Keratinocyte (primary cell): ENCODE measurements at regions not wholly inside any gene's neighbourhood (a gene's known extent, or its start where the extent isn't known, plus 50 kb on each side); places are given as distances from the start of the nearest gene placed in this dataset.

ENCODE experiments used
- DNase-seq: peaks from one replicate; pipeline ENCODE4 v3.0.0-alpha.2; 2011; ENCODE audit warnings: low read depth, missing footprints, low spot score
- FAIRE-seq: peaks from 2 replicates; lab custom pipeline; 2011; peaks lifted over from hg19 to GRCh38; lab: Jason Lieb, UNC
- H2AFZ ChIP-seq: 2 replicates; pipeline ENCODE4 v1.6.0; 2012; ENCODE audit warnings: low read length, control low read depth, inconsistent platforms; ENCODE audit not compliant: control insufficient read depth
- H3K27ac ChIP-seq: 2 replicates; pipeline ENCODE4 v1.5.1; 2011; ENCODE audit warnings: low read length; ENCODE audit not compliant: control insufficient read depth, insufficient read depth
- H3K27me3 ChIP-seq: 3 replicates; pipeline ENCODE4 v1.6.0; 2011; ENCODE audit warnings: low read length; ENCODE audit not compliant: control insufficient read depth, insufficient read depth; ENCODE audit errors: extremely low read depth
- H3K36me3 ChIP-seq, 2 experiments: 2 replicates in 1 of 2; 3 replicates in 1 of 2; pipeline ENCODE4 v1.5.1; 2011; ENCODE audit warnings: low read length in 2 of 2, mild to moderate bottlenecking in 1 of 2; ENCODE audit not compliant: control insufficient read depth in 2 of 2, insufficient read depth in 2 of 2; ENCODE audit errors: extremely low read depth in 1 of 2
- H3K4me1 ChIP-seq: 3 replicates; pipeline ENCODE4 v1.5.1; 2011; ENCODE audit warnings: low read length; ENCODE audit not compliant: control insufficient read depth, insufficient read depth; ENCODE audit errors: extremely low read depth
- H3K4me2 ChIP-seq: 3 replicates; pipeline ENCODE4 v1.6.0; 2011; ENCODE audit warnings: low read depth, low read length; ENCODE audit not compliant: control insufficient read depth, insufficient read depth; ENCODE audit errors: extremely low read depth
- H3K4me3 ChIP-seq, 3 experiments: fragments of 200-600 bp in 1 of 3; sonication (generic) in 1 of 3; 2 replicates in 2 of 3; 3 replicates in 1 of 3; pipeline ENCODE4 v1.5.1; 2011 to 2016; ENCODE audit warnings: low read length in 3 of 3, mild to moderate bottlenecking in 3 of 3, control low read depth in 2 of 3, inconsistent platforms in 1 of 3, low read depth in 1 of 3, mixed read lengths in 1 of 3, mixed run types in 1 of 3, moderate library complexity in 1 of 3; ENCODE audit not compliant: control insufficient read depth in 2 of 3, insufficient read depth in 2 of 3; ENCODE audit errors: extremely low read depth in 1 of 3
- H3K79me2 ChIP-seq: 2 replicates; pipeline ENCODE4 v1.6.0; 2012; ENCODE audit warnings: low read length; ENCODE audit not compliant: control insufficient read depth, insufficient read depth
- H3K9ac ChIP-seq: 3 replicates; pipeline ENCODE4 v1.6.0; 2011; ENCODE audit warnings: low read length; ENCODE audit not compliant: control insufficient read depth, insufficient read depth; ENCODE audit errors: extremely low read depth
- H3K9me1 ChIP-seq: 3 replicates; pipeline ENCODE4 v1.6.0; 2011; ENCODE audit warnings: low read length; ENCODE audit not compliant: control insufficient read depth, insufficient read depth; ENCODE audit errors: extremely low read depth
- H3K9me3 ChIP-seq: 2 replicates; pipeline ENCODE4 v1.5.1; 2012; ENCODE audit warnings: low read depth, low read length; ENCODE audit not compliant: control insufficient read depth
- H4K20me1 ChIP-seq: 3 replicates; pipeline ENCODE4 v1.6.0; 2011; ENCODE audit warnings: low read length; ENCODE audit not compliant: control insufficient read depth, insufficient read depth; ENCODE audit errors: extremely low read depth
- CTCF ChIP-seq, 3 experiments: IDR thresholded peaks in 1 of 3; conservative IDR thresholded peaks in 1 of 3; optimal IDR thresholded peaks in 1 of 3; 2 replicates in 2 of 3; 3 replicates in 1 of 3; pipeline versions ENCODE3 to v1.5.1; 2011; ENCODE audit warnings: low read length in 3 of 3, mild to moderate bottlenecking in 3 of 3, moderate library complexity in 2 of 3, control low read depth in 1 of 3, inconsistent platforms in 1 of 3; ENCODE audit not compliant: insufficient read depth in 2 of 3; ENCODE audit errors: extremely low read depth in 1 of 3
- EZH2 ChIP-seq: IDR thresholded peaks from one replicate; pipeline ENCODE4 v1.6.1; 2012; ENCODE audit warnings: inconsistent platforms, mild to moderate bottlenecking, low read length, moderate library complexity
- dilution Hi-C: fragments of 300-500 bp; cut with MboI; formaldehyde crosslinking; loops from one replicate; pipeline ENCODE4 v1.7.0; 2020; ENCODE audit warnings: low sequenced_read_pairs; ENCODE audit not compliant: extremely low pct_ligation_motif_present

DNA sequence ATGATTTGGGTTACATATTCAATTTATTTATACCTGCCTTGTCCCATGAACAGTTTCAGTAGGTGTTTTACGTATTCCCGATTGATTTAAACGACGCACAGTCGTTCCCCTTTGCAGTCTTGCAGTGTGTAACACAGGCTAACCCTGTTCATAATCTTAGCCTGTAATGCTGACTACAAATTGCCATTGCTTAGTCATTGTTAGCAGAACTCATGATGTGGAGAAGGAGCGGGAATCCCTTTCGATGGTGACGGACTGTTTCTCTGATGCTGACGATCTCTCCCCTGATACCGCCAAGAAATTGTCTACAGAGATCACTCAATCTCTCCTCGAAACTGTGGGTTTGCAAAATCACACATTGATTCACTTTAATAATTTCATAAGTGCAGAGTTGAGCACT lies 93.2 kb downstream of the MRPL36 start:
- H3K4me1 ChIP-seq, result no peaks in the 10 kb centered on the region
- no peaks in the 10 kb centered on the region for H3K79me2 ChIP-seq
- TF ChIP-seq CTCF (optimal IDR thresholded peaks at IDR 0.05 in 1 of 3, IDR thresholded peaks at IDR 0.05 in 1 of 3, conservative IDR thresholded peaks at IDR 0.05 in 1 of 3; ENCODE audit: extremely low read depth in 1 of 3, insufficient read depth in 2 of 3, low read length in 3 of 3) (no peak), EZH2 (no peak)
- H3K9me3 ChIP-seq, result no peaks in the 10 kb centered on the region
- no peaks in the 10 kb centered on the region for H3K36me3 ChIP-seq
- H3K27me3 ChIP-seq, result no peaks in the 10 kb centered on the region
- FAIRE-seq, result no peak
- no peak for DNase-seq
- H4K20me1 ChIP-seq, result no peaks in the 10 kb centered on the region
- H3K9ac ChIP-seq, result no peak overlapping the region
- dilution Hi-C loops, result no loop called here
- no peaks in the 10 kb centered on the region for H3K9me1 ChIP-seq
- H3K27ac ChIP-seq, result no peak overlapping the region
- H3K4me3 ChIP-seq, result no peak overlapping the region
- no peak overlapping the region for H3K4me2 ChIP-seq
- H2AFZ ChIP-seq, result no peak overlapping the region

DNA sequence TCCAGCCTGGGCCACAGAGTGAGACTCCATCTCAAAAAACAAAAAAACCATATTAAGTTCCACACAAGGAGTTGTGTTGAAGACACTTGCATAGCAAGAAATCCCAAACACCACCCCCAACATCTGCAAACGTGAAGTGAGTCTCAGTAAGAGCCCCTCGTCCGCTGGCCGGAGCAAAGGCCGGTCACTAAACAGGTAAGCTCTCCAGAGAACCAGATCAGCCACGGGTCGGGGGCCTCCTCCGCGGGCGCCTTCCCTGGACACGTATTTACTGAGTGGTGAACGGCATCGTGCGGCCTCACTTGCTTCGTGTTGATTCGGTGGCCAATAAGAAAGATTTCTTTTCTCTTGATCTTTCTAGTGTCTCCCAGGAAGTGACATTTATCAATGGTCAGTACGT lies 93.6 kb downstream of the MRPL36 start:
- FAIRE-seq, result no peak

More for the DNA sequence above, 93.6 kb downstream of the MRPL36 start:
- no peak for DNase-seq
- Histone ChIP-seq H3K27me3 (no peaks in the 10 kb centered on the region), H3K27ac (no peak overlapping the region), H3K9ac (no peak overlapping the region), H3K9me1 (no peaks in the 10 kb centered on the region), H3K4me1 (no peaks in the 10 kb centered on the region), H3K79me2 (no peaks in the 10 kb centered on the region), H3K36me3 (no peaks in the 10 kb centered on the region), H4K20me1 (no peaks in the 10 kb centered on the region), H3K4me2 (no peak overlapping the region), H2AFZ (no peak overlapping the region), H3K4me3 (no peak overlapping the region), H3K9me3 (no peaks in the 10 kb centered on the region)
- dilution Hi-C loops, result no loop called here
- no peak for TF ChIP-seq CTCF (optimal IDR thresholded peaks at IDR 0.05 in 1 of 3, IDR thresholded peaks at IDR 0.05 in 1 of 3, conservative IDR thresholded peaks at IDR 0.05 in 1 of 3; ENCODE audit: extremely low read depth in 1 of 3, insufficient read depth in 2 of 3, low read length in 3 of 3)
- TF ChIP-seq EZH2, result no peak
